RWPE2 (cell line): ENCODE measurements at regions not wholly inside any gene's neighbourhood (a gene's known extent, or its start where the extent isn't known, plus 50 kb on each side); places are given as distances from the start of the nearest gene placed in this dataset.

Source experiments
- ATAC-seq: fragments of 200-7000 bp; cut with Tn5 transposase; 3 replicates; pipeline ENCODE4 v1.9.1; 2021; ENCODE audit warnings: low read depth
- DNase-seq: peaks from one replicate; pipeline ENCODE4 v3.0.0-alpha.2; 2020; ENCODE audit warnings: low spot score
- H3K27ac ChIP-seq: fragments of 450-650 bp; 2 replicates; pipeline ENCODE4 v1.5.1; 2017; ENCODE audit warnings: mild to moderate bottlenecking; ENCODE audit not compliant: poor library complexity, severe bottlenecking
- H3K27me3 ChIP-seq: fragments of 250-450 bp; sonication (Bioruptor Pico); 2 replicates; pipeline ENCODE4 v1.5.1; 2021; ENCODE audit warnings: mild to moderate bottlenecking, moderate library complexity; ENCODE audit not compliant: insufficient read depth, poor library complexity, severe bottlenecking
- H3K36me3 ChIP-seq: fragments of 250-450 bp; sonication (Bioruptor Pico); 2 replicates; pipeline ENCODE4 v1.5.1; 2020; ENCODE audit warnings: low read depth, mild to moderate bottlenecking, moderate library complexity
- H3K4me1 ChIP-seq: fragments of 250-450 bp; sonication (Bioruptor Pico); 2 replicates; pipeline ENCODE4 v1.5.1; 2021; ENCODE audit warnings: mild to moderate bottlenecking, moderate library complexity; ENCODE audit not compliant: insufficient read depth, poor library complexity, severe bottlenecking
- H3K4me3 ChIP-seq: fragments of 250-450 bp; sonication (Bioruptor Pico); 2 replicates; pipeline ENCODE4 v1.5.1; 2021; ENCODE audit warnings: mild to moderate bottlenecking, moderate library complexity; ENCODE audit not compliant: severe bottlenecking
- H3K9me3 ChIP-seq: fragments of 250-450 bp; sonication (Bioruptor Pico); 2 replicates; pipeline ENCODE4 v1.5.1; 2021; ENCODE audit warnings: mild to moderate bottlenecking, moderate library complexity; ENCODE audit not compliant: severe bottlenecking
- CTCF ChIP-seq: fragments of 450-650 bp; IDR thresholded peaks from one replicate; pipeline ENCODE4 v1.5.1; 2017; ENCODE audit warnings: mild to moderate bottlenecking, moderate library complexity; ENCODE audit not compliant: poor library complexity, severe bottlenecking

- no peaks in the 10 kb centered on the region for H3K4me1 ChIP-seq
- DNase-seq (no peak), ATAC-seq (no peak)
- no peaks in the 10 kb centered on the region for H3K9me3 ChIP-seq
- no peaks in the 10 kb centered on the region for H3K27me3 ChIP-seq
- H3K4me3 ChIP-seq: no peak overlapping the region
- H3K27ac ChIP-seq: no peak overlapping the region
- no peaks in the 10 kb centered on the region for H3K36me3 ChIP-seq
- no peak for TF ChIP-seq CTCF
Observed at GRCh38 chr6:91137286-91137685, 550.4 kb upstream of the MAP3K7 start.

DNA sequence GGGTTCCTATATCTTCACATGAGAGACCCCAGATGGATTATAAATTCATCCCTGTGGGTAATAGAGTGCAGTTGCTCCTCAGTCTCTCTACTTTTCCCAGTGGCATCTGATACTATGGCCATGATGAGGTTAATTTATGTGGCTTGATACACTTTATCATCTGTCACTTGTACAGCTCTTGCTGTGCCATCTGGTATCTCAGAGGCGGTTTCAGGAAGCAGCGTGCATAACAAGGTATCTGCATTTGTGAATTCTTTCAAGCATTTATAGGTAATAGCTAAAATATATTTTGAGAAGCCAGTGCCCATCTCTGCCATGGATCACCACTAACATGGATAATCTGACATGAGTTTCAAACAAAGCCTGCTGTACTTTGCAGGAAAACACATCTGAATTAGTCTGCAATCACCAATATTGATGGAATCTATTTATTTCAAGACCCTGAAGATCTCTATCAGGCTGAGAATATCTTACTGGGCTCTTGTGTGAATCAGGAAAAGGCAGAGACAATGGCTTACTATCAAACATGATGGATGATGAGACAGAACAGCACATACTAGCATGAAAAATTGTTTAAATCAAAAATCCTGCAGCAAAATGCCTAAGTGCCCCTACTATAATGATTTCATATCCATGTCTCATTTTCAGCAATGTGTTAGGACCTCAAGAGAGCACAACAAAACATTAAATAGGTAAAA is 548.7 kb upstream of the MAP3K7 start:
- H3K27ac ChIP-seq: no peak overlapping the region
- H3K4me1 ChIP-seq: no peaks in the 10 kb centered on the region
- no peaks in the 10 kb centered on the region for H3K9me3 ChIP-seq
- ATAC-seq: no peak
- no peaks in the 10 kb centered on the region for H3K36me3 ChIP-seq
- TF ChIP-seq CTCF: no peak
- no peak overlapping the region for H3K4me3 ChIP-seq
- H3K27me3 ChIP-seq: no peaks in the 10 kb centered on the region
- no peak for DNase-seq

- no peak overlapping the region for H3K4me3 ChIP-seq
- ATAC-seq: no peak; the same call in 2 of the 3 replicates
- H3K4me1 ChIP-seq: no peaks in the 10 kb centered on the region
- no peak for DNase-seq
- H3K27me3 ChIP-seq: no peaks in the 10 kb centered on the region
- no peak overlapping the region for H3K27ac ChIP-seq
- no peaks in the 10 kb centered on the region for H3K36me3 ChIP-seq
- TF ChIP-seq CTCF: no peak
- no peaks in the 10 kb centered on the region for H3K9me3 ChIP-seq
Observed at GRCh38 chr6:91132461-91132860, 545.6 kb upstream of the MAP3K7 start.

GRCh38 chr6:91130126-91130525 is 543.3 kb upstream of the MAP3K7 start:
- DNase-seq (no peak), ATAC-seq (no peak)
- no peaks in the 10 kb centered on the region for H3K27me3 ChIP-seq
- no peak overlapping the region for H3K4me3 ChIP-seq
- no peaks in the 10 kb centered on the region for H3K4me1 ChIP-seq
- no peak overlapping the region for H3K27ac ChIP-seq
- no peaks in the 10 kb centered on the region for H3K9me3 ChIP-seq
- TF ChIP-seq CTCF: no peak
- no peaks in the 10 kb centered on the region for H3K36me3 ChIP-seq

GRCh38 chr6:91127752-91128151 is 540.9 kb upstream of the MAP3K7 start:
- Histone ChIP-seq H3K9me3 (no peaks in the 10 kb centered on the region), H3K36me3 (no peaks in the 10 kb centered on the region), H3K4me3 (no peak overlapping the region), H3K27me3 (no peaks in the 10 kb centered on the region), H3K4me1 (no peaks in the 10 kb centered on the region), H3K27ac (no peak overlapping the region)
- no peak for TF ChIP-seq CTCF
- no peak for DNase-seq
- ATAC-seq: no peak
